B cell (primary cell): ENCODE measurements at regions not wholly inside any gene's neighbourhood (a gene's known extent, or its start where the extent isn't known, plus 50 kb on each side); places are given as distances from the start of the nearest gene placed in this dataset.

Experiments used
- ATAC-seq: fragments of 200-7000 bp; cut with Tn5 transposase; one replicate; pipeline ENCODE4 v1.10.0; 2021; ENCODE audit warnings: low read depth, mild to moderate bottlenecking, moderate number of reproducible peaks, moderate library complexity
- CTCF ChIA-PET: fragments of 350-600 bp; sonication (Branson Sonifier 250); formaldehyde crosslinking; loops from one replicate; lab custom pipeline; 2021; ENCODE audit warnings: antibody characterized with exemption, inconsistent platforms; lab: Charles Lee
- POLR2A ChIA-PET: fragments of 350-600 bp; sonication (Branson Sonifier 250); formaldehyde crosslinking; loops from one replicate; lab custom pipeline; 2021; ENCODE audit warnings: antibody characterized with exemption; lab: Charles Lee
- DNase-seq: peaks from one replicate; pipeline ENCODE4 v3.0.0; 2013
- H2AFZ ChIP-seq: 2 replicates; pipeline ENCODE4 v1.6.1; 2012; ENCODE audit warnings: mild to moderate bottlenecking, low read depth, low read length; ENCODE audit not compliant: insufficient read depth, poor library complexity, severe bottlenecking
- H3K27ac ChIP-seq, 2 donors: 1 replicate in 1 of 2; 2 replicates in 1 of 2; pipeline ENCODE4 v1.5.1; 2012 to 2013; ENCODE audit warnings: low read length in 2 of 2, mild to moderate bottlenecking in 2 of 2, moderate library complexity in 1 of 2
- H3K27me3 ChIP-seq, 4 experiments: fragments of 200-600 bp in 1 of 4; sonication (generic) in 1 of 4; replicated peaks in 1 of 4; 1 replicate in 2 of 4; 2 replicates in 2 of 4; pipeline versions ENCODE4 v1.6.1 to v1.7.0; 2013 to 2016; ENCODE audit warnings: low read length in 3 of 4, mild to moderate bottlenecking in 2 of 4, mixed read lengths in 1 of 4, moderate library complexity in 1 of 4; ENCODE audit not compliant: insufficient read depth in 4 of 4, control insufficient read depth in 3 of 4; ENCODE audit errors: control extremely low read depth in 1 of 4
- H3K36me3 ChIP-seq, 2 experiments: replicated peaks in 1 of 2; 1 replicate in 1 of 2; 2 replicates in 1 of 2; pipeline versions ENCODE4 v1.6.1 to v1.7.1; 2013; ENCODE audit warnings: low read length in 1 of 2; ENCODE audit not compliant: insufficient read depth in 2 of 2, control insufficient read depth in 1 of 2; ENCODE audit errors: control extremely low read depth in 1 of 2, extremely low read depth in 1 of 2
- H3K4me1 ChIP-seq, 2 donors: fragments of 200-600 bp in 1 of 2; sonication (generic) in 1 of 2; 1 replicate in 1 of 2; 2 replicates in 1 of 2; pipeline versions ENCODE4 v1.5.1 to v1.6.1; 2013 to 2017; ENCODE audit warnings: low read length in 2 of 2; ENCODE audit not compliant: control insufficient read depth in 2 of 2, insufficient read depth in 2 of 2
- H3K4me2 ChIP-seq: replicated peaks from 2 replicates; pipeline ENCODE3; 2012; ENCODE audit warnings: mild to moderate bottlenecking, low read depth, low read length; ENCODE audit not compliant: poor library complexity, severe bottlenecking
- H3K4me3 ChIP-seq, 5 experiments: fragments of 200-600 bp in 1 of 5; sonication (generic) in 1 of 5; 1 replicate in 3 of 5; 2 replicates in 2 of 5; pipeline versions ENCODE4 v1.5.1 to v1.7.0; 2011 to 2016; ENCODE audit warnings: low read length in 4 of 5, mild to moderate bottlenecking in 4 of 5, low read depth in 2 of 5, control low read depth in 1 of 5, moderate library complexity in 1 of 5; ENCODE audit not compliant: insufficient read depth in 1 of 5; ENCODE audit errors: control extremely low read depth in 1 of 5, extremely low read depth in 1 of 5
- H3K79me2 ChIP-seq: fragments of 200-600 bp; sonication (generic); one replicate; pipeline ENCODE4 v1.6.0; 2016; ENCODE audit warnings: low read length; ENCODE audit not compliant: control insufficient read depth, insufficient read depth
- H3K9ac ChIP-seq: fragments of 200-600 bp; sonication (generic); 2 replicates; pipeline ENCODE4 v1.6.1; 2017; ENCODE audit warnings: mild to moderate bottlenecking, low read length, moderate library complexity
- H3K9me3 ChIP-seq, 3 donors: one replicate each; pipeline versions ENCODE4 v1.6.1 to v1.7.1; 2013; ENCODE audit warnings: low read length in 2 of 3; ENCODE audit not compliant: control insufficient read depth in 2 of 3, insufficient read depth in 1 of 3; ENCODE audit errors: control extremely low read depth in 1 of 3
- H4K20me1 ChIP-seq: 2 replicates; pipeline ENCODE4 v1.6.0; 2012; ENCODE audit warnings: mild to moderate bottlenecking, low read length; ENCODE audit not compliant: insufficient read depth, control insufficient read depth, poor library complexity, severe bottlenecking
- H3K27ac Mint-ChIP-seq: one replicate; pipeline ENCODE4 v1.8.0; 2021; ENCODE audit warnings: mixed read lengths
- H3K27me3 Mint-ChIP-seq: one replicate; pipeline ENCODE4 v1.8.0; 2021; ENCODE audit warnings: mixed read lengths
- H3K4me1 Mint-ChIP-seq: one replicate; pipeline ENCODE4 v1.8.0; 2021; ENCODE audit warnings: mixed read lengths
- H3K4me3 Mint-ChIP-seq: one replicate; pipeline ENCODE4 v1.8.0; 2021; ENCODE audit warnings: mixed read lengths
- H3K9me3 Mint-ChIP-seq: one replicate; pipeline ENCODE4 v1.8.0; 2022; ENCODE audit warnings: mixed read lengths; ENCODE audit not compliant: insufficient read depth
- CTCF ChIP-seq: fragments of 200-600 bp; IDR thresholded peaks from one replicate; pipeline ENCODE4 v1.8.0; 2022; ENCODE audit warnings: antibody characterized with exemption, mild to moderate bottlenecking
- EZH2 ChIP-seq: IDR thresholded peaks from 2 replicates; pipeline ENCODE4 v1.6.1; 2012; ENCODE audit warnings: borderline replicate concordance, low read depth, mild to moderate bottlenecking, moderate library complexity, low read length; ENCODE audit not compliant: insufficient read depth, poor library complexity, severe bottlenecking
- WGBS: methylation state at CpG from one replicate; pipeline ENCODE4 v1.1.5; 2013; ENCODE audit warnings: missing lambda C conversion rate; ENCODE audit not compliant: insufficient coverage; 5-methylcytosine and 5-hydroxymethylcytosine counted together
- intact Hi-C: fragments of 100-400 bp; cut with micrococcal nuclease; formaldehyde crosslinking; loops from one replicate; pipeline ENCODE4 v1.10.0; 2022

DNA sequence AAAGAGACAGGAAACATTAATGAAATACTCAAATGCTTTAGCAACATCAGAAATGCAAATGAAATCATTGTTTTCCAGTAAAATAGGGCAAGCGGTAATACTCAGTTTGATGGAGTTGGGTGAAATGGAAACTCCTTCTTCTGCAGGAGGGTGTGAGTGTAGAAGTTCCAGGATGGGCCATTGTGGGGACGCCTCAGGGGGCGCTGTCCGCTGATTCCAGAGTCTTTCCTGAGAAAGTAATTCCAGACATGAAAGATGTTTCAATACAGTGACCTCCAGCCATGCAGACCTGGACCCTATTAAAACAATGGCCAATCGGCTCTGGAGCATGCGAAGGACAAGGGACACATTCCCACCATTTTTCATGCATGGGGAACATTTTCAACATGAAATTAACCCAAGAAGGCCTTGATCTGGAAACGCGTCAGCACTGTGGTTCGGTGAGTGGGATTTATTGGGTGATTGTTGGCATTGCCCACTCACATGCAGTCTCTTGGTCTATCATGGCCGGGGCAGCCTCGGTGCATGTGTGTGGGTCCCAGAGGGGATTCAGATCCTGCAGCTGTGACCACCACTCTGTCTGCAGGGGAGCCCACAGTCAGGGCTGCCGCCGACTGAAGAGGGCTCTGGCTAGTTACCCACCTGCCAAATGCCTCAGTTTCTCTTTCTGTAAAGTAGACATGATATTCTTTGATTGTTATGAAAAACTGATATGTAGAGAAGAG lies 132.6 kb upstream of the IRX4 start:
- Mint-ChIP-seq H3K27me3 (no peaks in the 10 kb centered on the region), H3K9me3 (no peaks in the 10 kb centered on the region), H3K4me3 (no peak overlapping the region), H3K4me1 (no peaks in the 10 kb centered on the region), H3K27ac (no peak overlapping the region)
- 95% methylated on average over 10 of the region's 13 CpGs for WGBS
- ATAC-seq, result no peak
- Histone ChIP-seq H3K9ac (no peak overlapping the region), H3K36me3 (no peaks in the 10 kb centered on the region), H3K27me3 (no peaks in the 10 kb centered on the region), H3K27ac (no peak overlapping the region), H4K20me1 (no peaks in the 10 kb centered on the region), H3K4me3 (no peak overlapping the region), H3K9me3 (no peaks in the 10 kb centered on the region), H2AFZ (no peak overlapping the region), H3K4me2 (no peak overlapping the region), H3K4me1 (no peaks in the 10 kb centered on the region), H3K79me2 (no peaks in the 10 kb centered on the region)
- POLR2A ChIA-PET, result no interaction called here
- DNase-seq, result no peak
- CTCF ChIA-PET, result no interaction called here
- TF ChIP-seq EZH2 (no peak), CTCF (no peak)
- intact Hi-C loops, result no loop called here

- Histone ChIP-seq H3K4me3 (no peak overlapping the region), H3K4me2 (no peak overlapping the region), H3K36me3 (no peaks in the 10 kb centered on the region), H3K27ac (no peak overlapping the region), H3K27me3 (no peaks in the 10 kb centered on the region), H3K9ac (no peak overlapping the region), H3K4me1 (no peaks in the 10 kb centered on the region), H2AFZ (no peak overlapping the region), H3K9me3 (no peaks in the 10 kb centered on the region), H3K79me2 (no peaks in the 10 kb centered on the region), H4K20me1 (no peaks in the 10 kb centered on the region)
- Mint-ChIP-seq H3K27ac (no peak overlapping the region), H3K27me3 (no peaks in the 10 kb centered on the region), H3K4me1 (no peaks in the 10 kb centered on the region), H3K4me3 (no peak overlapping the region), H3K9me3 (no peaks in the 10 kb centered on the region)
- WGBS, result 91% methylated on average over 11 of the region's 12 CpGs
- ChIA-PET CTCF (no interaction called here), POLR2A (no interaction called here)
- intact Hi-C loops, result no loop called here
- TF ChIP-seq CTCF (no peak), EZH2 (no peak)
- no peak for ATAC-seq
- no peak for DNase-seq
These were observed 131.4 kb upstream of the IRX4 start for GRCh38 chr5:2014058-2014610.
